ENCODE measurements at regions not wholly inside any gene's neighbourhood (a gene's known extent, or its start where the extent isn't known, plus 50 kb on each side); places are given as distances from the start of the nearest gene placed in this dataset.

- DNase-seq (no peak), FAIRE-seq (no peak)
- TF ChIP-seq, protein P1, sequence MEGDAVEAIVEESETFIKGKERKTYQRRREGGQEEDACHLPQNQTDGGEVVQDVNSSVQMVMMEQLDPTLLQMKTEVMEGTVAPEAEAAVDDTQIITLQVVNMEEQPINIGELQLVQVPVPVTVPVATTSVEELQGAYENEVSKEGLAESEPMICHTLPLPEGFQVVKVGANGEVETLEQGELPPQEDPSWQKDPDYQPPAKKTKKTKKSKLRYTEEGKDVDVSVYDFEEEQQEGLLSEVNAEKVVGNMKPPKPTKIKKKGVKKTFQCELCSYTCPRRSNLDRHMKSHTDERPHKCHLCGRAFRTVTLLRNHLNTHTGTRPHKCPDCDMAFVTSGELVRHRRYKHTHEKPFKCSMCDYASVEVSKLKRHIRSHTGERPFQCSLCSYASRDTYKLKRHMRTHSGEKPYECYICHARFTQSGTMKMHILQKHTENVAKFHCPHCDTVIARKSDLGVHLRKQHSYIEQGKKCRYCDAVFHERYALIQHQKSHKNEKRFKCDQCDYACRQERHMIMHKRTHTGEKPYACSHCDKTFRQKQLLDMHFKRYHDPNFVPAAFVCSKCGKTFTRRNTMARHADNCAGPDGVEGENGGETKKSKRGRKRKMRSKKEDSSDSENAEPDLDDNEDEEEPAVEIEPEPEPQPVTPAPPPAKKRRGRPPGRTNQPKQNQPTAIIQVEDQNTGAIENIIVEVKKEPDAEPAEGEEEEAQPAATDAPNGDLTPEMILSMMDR (IDR thresholded peaks at IDR 0.05; ENCODE audit: borderline replicate concordance, extremely low read depth, insufficient read depth) = no peak
- no peaks in the 10 kb centered on the region for H3K4me1 ChIP-seq (ENCODE audit: control insufficient read depth in 2 of 3, insufficient read depth in 2 of 3, low read depth in 1 of 3, low read length in 3 of 3)
- no peaks in the 10 kb centered on the region for H3K27me3 ChIP-seq (ENCODE audit: control insufficient read depth, insufficient read depth, low read length)
- H3K4me3 ChIP-seq (ENCODE audit: low read length in 3 of 3) = no peak overlapping the region
- no peak overlapping the region for H3K9ac ChIP-seq (ENCODE audit: low read length in 3 of 3)
- no peaks in the 10 kb centered on the region for H3K36me3 ChIP-seq (ENCODE audit: control insufficient read depth in 2 of 3, insufficient read depth in 3 of 3, low read length in 3 of 3)
- no peaks in the 10 kb centered on the region for H3K9me3 ChIP-seq (ENCODE audit: control insufficient read depth in 2 of 3, insufficient read depth in 1 of 3, low read length in 3 of 3)
- no peak overlapping the region for H3K27ac ChIP-seq (ENCODE audit: low read depth in 2 of 2, low read length in 2 of 2)
- intact Hi-C loops (cut with DNase I) = no loop called here
These were observed 299.1 kb upstream of the TSHZ3 start for GRCh38 chr19:31648347-31648746.

- FAIRE-seq (no peak), DNase-seq (no peak)
- intact Hi-C loops (cut with DNase I) = no loop called here
- no peak overlapping the region for H3K9ac ChIP-seq (ENCODE audit: low read length in 3 of 3)
- H3K36me3 ChIP-seq (ENCODE audit: control insufficient read depth in 2 of 3, insufficient read depth in 3 of 3, low read length in 3 of 3) = no peaks in the 10 kb centered on the region
- H3K27ac ChIP-seq (ENCODE audit: low read depth in 2 of 2, low read length in 2 of 2) = no peak overlapping the region
- no peaks in the 10 kb centered on the region for H3K4me1 ChIP-seq (ENCODE audit: control insufficient read depth in 2 of 3, insufficient read depth in 2 of 3, low read depth in 1 of 3, low read length in 3 of 3)
- TF ChIP-seq, protein P1 (IDR thresholded peaks at IDR 0.05; ENCODE audit: borderline replicate concordance, extremely low read depth, insufficient read depth) = no peak
- H3K4me3 ChIP-seq (ENCODE audit: low read length in 3 of 3) = no peak overlapping the region
- no peaks in the 10 kb centered on the region for H3K9me3 ChIP-seq (ENCODE audit: control insufficient read depth in 2 of 3, insufficient read depth in 1 of 3, low read length in 3 of 3)
- H3K27me3 ChIP-seq (ENCODE audit: control insufficient read depth, insufficient read depth, low read length) = no peaks in the 10 kb centered on the region
These were observed 307.3 kb upstream of the TSHZ3 start for GRCh38 chr19:31656507-31656906.

- Histone ChIP-seq H3K27me3 (ENCODE audit: control insufficient read depth, insufficient read depth, low read length) (no peaks in the 10 kb centered on the region), H3K36me3 (ENCODE audit: control insufficient read depth in 2 of 3, insufficient read depth in 3 of 3, low read length in 3 of 3) (no peaks in the 10 kb centered on the region), H3K4me1 (ENCODE audit: control insufficient read depth in 2 of 3, insufficient read depth in 2 of 3, low read depth in 1 of 3, low read length in 3 of 3) (no peaks in the 10 kb centered on the region), H3K27ac (ENCODE audit: low read depth in 2 of 2, low read length in 2 of 2) (no peak overlapping the region), H3K9ac (ENCODE audit: low read length in 3 of 3) (no peak overlapping the region), H3K9me3 (ENCODE audit: control insufficient read depth in 2 of 3, insufficient read depth in 1 of 3, low read length in 3 of 3) (no peaks in the 10 kb centered on the region), H3K4me3 (ENCODE audit: low read length in 3 of 3) (no peak overlapping the region)
- FAIRE-seq (no peak), DNase-seq (no peak)
- intact Hi-C loops (cut with DNase I) = no loop called here
- TF ChIP-seq, protein P1 (IDR thresholded peaks at IDR 0.05; ENCODE audit: borderline replicate concordance, extremely low read depth, insufficient read depth) = no peak
These were observed 310.0 kb upstream of the TSHZ3 start for GRCh38 chr19:31658993-31659896.

Measured in kidney (tissue), 13 donors.